Lower leg skin (tissue), 3 donors: ENCODE measurements at regions not wholly inside any gene's neighbourhood (a gene's known extent, or its start where the extent isn't known, plus 50 kb on each side); places are given as distances from the start of the nearest gene placed in this dataset.

ENCODE experiments used
- POLR2A ChIP-seq, 2 donors: fragments of 450-650 bp; IDR thresholded peaks; one replicate each; pipeline ENCODE4 v1.6.1; 2016 to 2017; ENCODE audit warnings: antibody characterized with exemption in 2 of 2, mild to moderate bottlenecking in 1 of 2, moderate library complexity in 1 of 2
- TF ChIP-seq, protein P1 (sequence below), 3 donors: fragments of 450-650 bp; IDR thresholded peaks; one replicate each; pipeline ENCODE4 v1.5.1; 2016; ENCODE audit warnings: antibody characterized with exemption in 3 of 3, mild to moderate bottlenecking in 3 of 3, moderate library complexity in 2 of 3

DNA sequence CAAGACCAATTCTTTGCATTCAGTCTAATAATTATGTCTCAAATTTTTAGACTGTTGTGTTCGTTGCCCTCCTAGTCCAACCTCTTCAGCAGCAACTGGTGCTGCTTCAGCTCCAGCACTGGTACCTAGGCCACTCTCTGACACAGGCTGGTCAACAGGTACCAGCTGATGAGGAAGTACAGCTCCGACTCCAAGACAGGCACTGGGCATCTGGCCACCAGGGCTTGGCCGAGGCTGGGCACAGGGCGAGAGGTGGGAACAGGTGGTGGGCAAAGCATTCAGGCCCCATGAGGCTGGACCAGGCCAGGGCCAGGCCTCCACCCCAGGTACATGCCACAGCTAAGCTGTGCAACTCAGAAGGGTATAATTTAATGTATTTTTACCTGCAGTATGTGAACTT, 151.5 kb upstream of the AGR3 start:
- TF ChIP-seq, protein P1, sequence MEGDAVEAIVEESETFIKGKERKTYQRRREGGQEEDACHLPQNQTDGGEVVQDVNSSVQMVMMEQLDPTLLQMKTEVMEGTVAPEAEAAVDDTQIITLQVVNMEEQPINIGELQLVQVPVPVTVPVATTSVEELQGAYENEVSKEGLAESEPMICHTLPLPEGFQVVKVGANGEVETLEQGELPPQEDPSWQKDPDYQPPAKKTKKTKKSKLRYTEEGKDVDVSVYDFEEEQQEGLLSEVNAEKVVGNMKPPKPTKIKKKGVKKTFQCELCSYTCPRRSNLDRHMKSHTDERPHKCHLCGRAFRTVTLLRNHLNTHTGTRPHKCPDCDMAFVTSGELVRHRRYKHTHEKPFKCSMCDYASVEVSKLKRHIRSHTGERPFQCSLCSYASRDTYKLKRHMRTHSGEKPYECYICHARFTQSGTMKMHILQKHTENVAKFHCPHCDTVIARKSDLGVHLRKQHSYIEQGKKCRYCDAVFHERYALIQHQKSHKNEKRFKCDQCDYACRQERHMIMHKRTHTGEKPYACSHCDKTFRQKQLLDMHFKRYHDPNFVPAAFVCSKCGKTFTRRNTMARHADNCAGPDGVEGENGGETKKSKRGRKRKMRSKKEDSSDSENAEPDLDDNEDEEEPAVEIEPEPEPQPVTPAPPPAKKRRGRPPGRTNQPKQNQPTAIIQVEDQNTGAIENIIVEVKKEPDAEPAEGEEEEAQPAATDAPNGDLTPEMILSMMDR (IDR thresholded peaks at IDR 0.05): no peak
- TF ChIP-seq POLR2A (IDR thresholded peaks at IDR 0.05): no peak
